Prostate gland (tissue), 1 donor: ENCODE measurements at regions not wholly inside any gene's neighbourhood (a gene's known extent, or its start where the extent isn't known, plus 50 kb on each side); places are given as distances from the start of the nearest gene placed in this dataset.

Experiments used
- POLR2A ChIP-seq: fragments of 450-650 bp; IDR thresholded peaks from one replicate; pipeline ENCODE4 v1.6.1; 2016; ENCODE audit warnings: antibody characterized with exemption, mild to moderate bottlenecking
- POLR2AphosphoS5 ChIP-seq: sonication (generic); formaldehyde crosslinking; IDR thresholded peaks from one replicate; pipeline ENCODE4 v1.6.1; 2017; ENCODE audit warnings: antibody characterized with exemption

- TF ChIP-seq POLR2A (no peak), POLR2AphosphoS5 (no peak)
These were observed 82.8 kb upstream of the IGF1R start for GRCh38 chr15:98565566-98565965.
